GM21526 (cell line): ENCODE measurements at regions not wholly inside any gene's neighbourhood (a gene's known extent, or its start where the extent isn't known, plus 50 kb on each side); places are given as distances from the start of the nearest gene placed in this dataset.

Experiments
- ATAC-seq: cut with Tn5 transposase; IDR thresholded peaks from one replicate; pipeline ENCODE4 v1.9.1; 2021; ENCODE audit warnings: moderate library complexity; ENCODE audit not compliant: unreplicated experiment, low FRiP score

GRCh38 chr6:139581485-139581865 is 207.0 kb upstream of the CITED2 start:
- no peak for ATAC-seq

- ATAC-seq, result peak; percentile 97
Measured at GRCh38 chr6:139580592-139581484, 206.4 kb upstream of the CITED2 start.

- ATAC-seq, result no peak
Measured at GRCh38 chr6:139577763-139578604, 203.5 kb upstream of the CITED2 start.

- ATAC-seq, result no peak
Measured at GRCh38 chr6:139577124-139577762, 202.8 kb upstream of the CITED2 start.

- ATAC-seq, result no peak
Measured at GRCh38 chr6:139572001-139572400, 197.6 kb upstream of the CITED2 start.

GRCh38 chr6:139570166-139570565 is 195.7 kb upstream of the CITED2 start:
- ATAC-seq, result no peak

GRCh38 chr6:139569566-139569965 is 195.1 kb upstream of the CITED2 start:
- ATAC-seq, result no peak

GRCh38 chr6:139568956-139569538 is 194.6 kb upstream of the CITED2 start:
- ATAC-seq, result no peak

- ATAC-seq, result peak; percentile 45
Measured at GRCh38 chr6:139568151-139568955, 193.9 kb upstream of the CITED2 start.

GRCh38 chr6:139567095-139567494 is 192.6 kb upstream of the CITED2 start:
- no peak for ATAC-seq

- ATAC-seq, result no peak
Measured at GRCh38 chr6:139565591-139565990, 191.1 kb upstream of the CITED2 start.

- no peak for ATAC-seq
Measured at GRCh38 chr6:139557547-139557946, 183.1 kb upstream of the CITED2 start.

GRCh38 chr6:139556532-139556931 is 182.1 kb upstream of the CITED2 start:
- no peak for ATAC-seq

GRCh38 chr6:139553916-139554315 is 179.5 kb upstream of the CITED2 start:
- ATAC-seq, result no peak

- no peak for ATAC-seq
Measured at GRCh38 chr6:139551376-139551775, 176.9 kb upstream of the CITED2 start.

GRCh38 chr6:139550361-139550760 is 175.9 kb upstream of the CITED2 start:
- ATAC-seq, result no peak

- ATAC-seq, result no peak
Measured at GRCh38 chr6:139549561-139550070, 175.2 kb upstream of the CITED2 start.

- ATAC-seq, result no peak
Measured at GRCh38 chr6:139547804-139548203, 173.4 kb upstream of the CITED2 start.

GRCh38 chr6:139547122-139547776 is 172.8 kb upstream of the CITED2 start:
- ATAC-seq, result no peak
